ENCODE measurements at regions not wholly inside any gene's neighbourhood (a gene's known extent, or its start where the extent isn't known, plus 50 kb on each side); places are given as distances from the start of the nearest gene placed in this dataset.

- TF ChIP-seq NONO (IDR thresholded peaks at IDR 0.05) = no peak
- peak; percentile 67; the same call in 1 of the 2 replicates for TF ChIP-seq NONO (CRISPR knock-in tag; conservative IDR thresholded peaks at IDR 0.05)
- no peak for TF ChIP-seq SMARCC2 (IDR thresholded peaks at IDR 0.05)
- TF ChIP-seq MYC (CRISPR knock-in tag; IDR thresholded peaks at IDR 0.05; ENCODE audit: borderline replicate concordance) = no peak
- TF ChIP-seq ZNF670 (CRISPR knock-in tag; IDR thresholded peaks at IDR 0.05; ENCODE audit: borderline replicate concordance) = no peak
- 0 out of 2 replicates have a peak, but pooled peaks have one; percentile 70 for TF ChIP-seq TSC22D2 (CRISPR knock-in tag; IDR thresholded peaks at IDR 0.05; ENCODE audit: borderline replicate concordance)
- TF ChIP-seq HDAC2 (CRISPR knock-in tag; IDR thresholded peaks at IDR 0.05) = peak; percentile 78; the same call in 1 of the 2 replicates
- TF ChIP-seq ZNF224 (CRISPR knock-in tag; IDR thresholded peaks at IDR 0.05) = no peak
- no peak for TF ChIP-seq ZNF780A (CRISPR knock-in tag; IDR thresholded peaks at IDR 0.05)
- TF ChIP-seq CTCF (CRISPR knock-in tag; IDR thresholded peaks at IDR 0.05) = no peak
- peak; percentile 39; the same call in 1 of the 2 replicates for TF ChIP-seq ETV5 (CRISPR knock-in tag; IDR thresholded peaks at IDR 0.05; ENCODE audit: borderline replicate concordance)
- no peak for TF ChIP-seq SSRP1 (CRISPR knock-in tag; IDR thresholded peaks at IDR 0.05)
Measured at GRCh38 chr9:95771556-95772246, 103.8 kb upstream of the ERCC6L2 start.

All from HepG2 (cell line).